Stomach (tissue), 4 donors: ENCODE measurements at regions not wholly inside any gene's neighbourhood (a gene's known extent, or its start where the extent isn't known, plus 50 kb on each side); places are given as distances from the start of the nearest gene placed in this dataset.

Experiments
- EP300 ChIP-seq: sonication (generic); formaldehyde crosslinking; IDR thresholded peaks from one replicate; pipeline ENCODE4 v1.6.1; 2017; ENCODE audit warnings: antibody characterized with exemption
- POLR2A ChIP-seq, 4 donors: fragments of 450-650 bp; IDR thresholded peaks; one replicate each; pipeline ENCODE4 v1.6.1; 2016; ENCODE audit warnings: antibody characterized with exemption in 4 of 4, control low read depth in 2 of 4, mild to moderate bottlenecking in 1 of 4, moderate library complexity in 1 of 4
- POLR2AphosphoS5 ChIP-seq, 3 donors: sonication (generic); formaldehyde crosslinking; IDR thresholded peaks; one replicate each; pipeline ENCODE4 v1.6.1; 2016; ENCODE audit warnings: antibody characterized with exemption in 3 of 3
- TF ChIP-seq, protein P1 (sequence below), 7 experiments: fragments of 450-650 bp in 4 of 7; fragments of 200-600 bp in 3 of 7; sonication (generic) in 3 of 7; IDR thresholded peaks; one replicate each; pipeline ENCODE4 v1.5.1; 2016 to 2019; ENCODE audit warnings: antibody characterized with exemption in 7 of 7, control low read depth in 2 of 7, mild to moderate bottlenecking in 1 of 7

DNA sequence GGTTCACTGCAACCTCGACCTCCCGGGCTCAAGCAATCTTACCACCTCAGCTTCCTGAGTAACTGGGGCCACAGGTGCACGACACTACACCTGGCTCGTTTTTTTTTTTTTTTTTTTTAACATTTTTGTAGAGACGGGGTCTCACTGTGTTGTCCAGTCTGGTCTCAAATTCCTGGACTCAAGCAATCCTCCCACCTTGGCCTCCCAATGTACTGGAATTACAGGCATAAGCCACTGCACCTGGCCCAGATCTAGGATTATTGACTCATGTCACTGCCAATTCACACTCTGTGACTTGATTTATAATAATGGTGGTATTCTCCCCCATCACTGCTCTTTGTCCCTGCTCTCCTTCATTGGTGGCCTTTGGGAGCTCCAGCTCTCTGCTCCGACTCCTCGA is 145.1 kb downstream of the PTPRU start:
- TF ChIP-seq POLR2A (IDR thresholded peaks at IDR 0.05) (no peak), EP300 (no peak), POLR2AphosphoS5 (IDR thresholded peaks at IDR 0.05) (no peak)
- TF ChIP-seq, protein P1, sequence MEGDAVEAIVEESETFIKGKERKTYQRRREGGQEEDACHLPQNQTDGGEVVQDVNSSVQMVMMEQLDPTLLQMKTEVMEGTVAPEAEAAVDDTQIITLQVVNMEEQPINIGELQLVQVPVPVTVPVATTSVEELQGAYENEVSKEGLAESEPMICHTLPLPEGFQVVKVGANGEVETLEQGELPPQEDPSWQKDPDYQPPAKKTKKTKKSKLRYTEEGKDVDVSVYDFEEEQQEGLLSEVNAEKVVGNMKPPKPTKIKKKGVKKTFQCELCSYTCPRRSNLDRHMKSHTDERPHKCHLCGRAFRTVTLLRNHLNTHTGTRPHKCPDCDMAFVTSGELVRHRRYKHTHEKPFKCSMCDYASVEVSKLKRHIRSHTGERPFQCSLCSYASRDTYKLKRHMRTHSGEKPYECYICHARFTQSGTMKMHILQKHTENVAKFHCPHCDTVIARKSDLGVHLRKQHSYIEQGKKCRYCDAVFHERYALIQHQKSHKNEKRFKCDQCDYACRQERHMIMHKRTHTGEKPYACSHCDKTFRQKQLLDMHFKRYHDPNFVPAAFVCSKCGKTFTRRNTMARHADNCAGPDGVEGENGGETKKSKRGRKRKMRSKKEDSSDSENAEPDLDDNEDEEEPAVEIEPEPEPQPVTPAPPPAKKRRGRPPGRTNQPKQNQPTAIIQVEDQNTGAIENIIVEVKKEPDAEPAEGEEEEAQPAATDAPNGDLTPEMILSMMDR (IDR thresholded peaks at IDR 0.05), result no peak
